ENCODE measurements at regions not wholly inside any gene's neighbourhood (a gene's known extent, or its start where the extent isn't known, plus 50 kb on each side); places are given as distances from the start of the nearest gene placed in this dataset.

DNA sequence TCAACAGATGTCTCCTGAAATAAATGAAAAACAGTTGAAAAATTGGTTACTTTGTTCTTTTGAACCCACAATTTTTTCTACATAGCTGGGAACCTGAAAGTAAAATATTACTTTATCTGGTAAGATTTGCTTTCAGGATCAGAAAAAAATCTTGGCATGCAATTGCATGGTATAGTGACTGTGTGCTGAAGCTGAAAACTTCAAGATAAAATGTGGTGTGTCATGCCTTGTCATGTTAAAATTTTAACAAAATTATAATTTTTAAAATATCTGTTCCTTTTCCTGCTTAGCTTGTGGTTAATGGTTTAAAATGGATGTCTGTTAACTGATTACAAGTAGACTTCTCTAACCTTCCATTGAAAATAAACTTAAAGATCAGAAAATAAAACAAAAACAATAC lies 904.8 kb downstream of the PDHA2 start:
- no peaks in the 10 kb centered on the region for H3K4me1 ChIP-seq (ENCODE audit: control insufficient read depth in 4 of 4, insufficient read depth in 4 of 4, low read length in 3 of 4)
- no peaks in the 10 kb centered on the region for H3K27me3 ChIP-seq (ENCODE audit: control insufficient read depth in 4 of 4, insufficient read depth in 4 of 4, low read length in 3 of 4)
- no peak for DNase-seq (ENCODE audit: low spot score)
- no peak overlapping the region for H3K9ac ChIP-seq (ENCODE audit: low read depth in 1 of 2, low read length in 2 of 2)
- no peak overlapping the region for H3K27ac ChIP-seq (ENCODE audit: low read depth in 1 of 2, low read length in 2 of 2)
- H3K4me3 ChIP-seq (ENCODE audit: low read depth in 1 of 3, low read length in 3 of 3): no peak overlapping the region
- H3K36me3 ChIP-seq (ENCODE audit: control insufficient read depth in 4 of 4, insufficient read depth in 3 of 4, low read depth in 1 of 4, low read length in 3 of 4): no peaks in the 10 kb centered on the region
- no peak for TF ChIP-seq FOXA1 (IDR thresholded peaks at IDR 0.05)
- no peak for TF ChIP-seq JUND (IDR thresholded peaks at IDR 0.05)
- TF ChIP-seq RXRA (IDR thresholded peaks at IDR 0.05): no peak
- no peak for TF ChIP-seq HNF4A (conservative IDR thresholded peaks at IDR 0.05)
- TF ChIP-seq FOXA2 (IDR thresholded peaks at IDR 0.05): no peak
- TF ChIP-seq, protein P1, sequence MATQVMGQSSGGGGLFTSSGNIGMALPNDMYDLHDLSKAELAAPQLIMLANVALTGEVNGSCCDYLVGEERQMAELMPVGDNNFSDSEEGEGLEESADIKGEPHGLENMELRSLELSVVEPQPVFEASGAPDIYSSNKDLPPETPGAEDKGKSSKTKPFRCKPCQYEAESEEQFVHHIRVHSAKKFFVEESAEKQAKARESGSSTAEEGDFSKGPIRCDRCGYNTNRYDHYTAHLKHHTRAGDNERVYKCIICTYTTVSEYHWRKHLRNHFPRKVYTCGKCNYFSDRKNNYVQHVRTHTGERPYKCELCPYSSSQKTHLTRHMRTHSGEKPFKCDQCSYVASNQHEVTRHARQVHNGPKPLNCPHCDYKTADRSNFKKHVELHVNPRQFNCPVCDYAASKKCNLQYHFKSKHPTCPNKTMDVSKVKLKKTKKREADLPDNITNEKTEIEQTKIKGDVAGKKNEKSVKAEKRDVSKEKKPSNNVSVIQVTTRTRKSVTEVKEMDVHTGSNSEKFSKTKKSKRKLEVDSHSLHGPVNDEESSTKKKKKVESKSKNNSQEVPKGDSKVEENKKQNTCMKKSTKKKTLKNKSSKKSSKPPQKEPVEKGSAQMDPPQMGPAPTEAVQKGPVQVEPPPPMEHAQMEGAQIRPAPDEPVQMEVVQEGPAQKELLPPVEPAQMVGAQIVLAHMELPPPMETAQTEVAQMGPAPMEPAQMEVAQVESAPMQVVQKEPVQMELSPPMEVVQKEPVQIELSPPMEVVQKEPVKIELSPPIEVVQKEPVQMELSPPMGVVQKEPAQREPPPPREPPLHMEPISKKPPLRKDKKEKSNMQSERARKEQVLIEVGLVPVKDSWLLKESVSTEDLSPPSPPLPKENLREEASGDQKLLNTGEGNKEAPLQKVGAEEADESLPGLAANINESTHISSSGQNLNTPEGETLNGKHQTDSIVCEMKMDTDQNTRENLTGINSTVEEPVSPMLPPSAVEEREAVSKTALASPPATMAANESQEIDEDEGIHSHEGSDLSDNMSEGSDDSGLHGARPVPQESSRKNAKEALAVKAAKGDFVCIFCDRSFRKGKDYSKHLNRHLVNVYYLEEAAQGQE (IDR thresholded peaks at IDR 0.05): no peak
- no peak for TF ChIP-seq YY1 (IDR thresholded peaks at IDR 0.05)
- no peak for TF ChIP-seq CTCF (IDR thresholded peaks at IDR 0.05; ENCODE audit: low read depth, low read length, missing input control)
- no peak for TF ChIP-seq ATF3 (IDR thresholded peaks at IDR 0.05)
- TF ChIP-seq NR2F2 (IDR thresholded peaks at IDR 0.05): no peak
- TF ChIP-seq, protein P2, sequence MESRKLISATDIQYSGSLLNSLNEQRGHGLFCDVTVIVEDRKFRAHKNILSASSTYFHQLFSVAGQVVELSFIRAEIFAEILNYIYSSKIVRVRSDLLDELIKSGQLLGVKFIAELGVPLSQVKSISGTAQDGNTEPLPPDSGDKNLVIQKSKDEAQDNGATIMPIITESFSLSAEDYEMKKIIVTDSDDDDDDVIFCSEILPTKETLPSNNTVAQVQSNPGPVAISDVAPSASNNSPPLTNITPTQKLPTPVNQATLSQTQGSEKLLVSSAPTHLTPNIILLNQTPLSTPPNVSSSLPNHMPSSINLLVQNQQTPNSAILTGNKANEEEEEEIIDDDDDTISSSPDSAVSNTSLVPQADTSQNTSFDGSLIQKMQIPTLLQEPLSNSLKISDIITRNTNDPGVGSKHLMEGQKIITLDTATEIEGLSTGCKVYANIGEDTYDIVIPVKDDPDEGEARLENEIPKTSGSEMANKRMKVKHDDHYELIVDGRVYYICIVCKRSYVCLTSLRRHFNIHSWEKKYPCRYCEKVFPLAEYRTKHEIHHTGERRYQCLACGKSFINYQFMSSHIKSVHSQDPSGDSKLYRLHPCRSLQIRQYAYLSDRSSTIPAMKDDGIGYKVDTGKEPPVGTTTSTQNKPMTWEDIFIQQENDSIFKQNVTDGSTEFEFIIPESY (IDR thresholded peaks at IDR 0.05): no peak
- TF ChIP-seq, protein P3, sequence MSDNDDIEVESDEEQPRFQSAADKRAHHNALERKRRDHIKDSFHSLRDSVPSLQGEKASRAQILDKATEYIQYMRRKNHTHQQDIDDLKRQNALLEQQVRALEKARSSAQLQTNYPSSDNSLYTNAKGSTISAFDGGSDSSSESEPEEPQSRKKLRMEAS (IDR thresholded peaks at IDR 0.05): no peak
- no peak for TF ChIP-seq SP1 (IDR thresholded peaks at IDR 0.05)
- peaks cover 0 to 5% (median 0%) of the 10 kb centered on the region in 4 donors for H3K9me3 ChIP-seq (ENCODE audit: control insufficient read depth in 4 of 4, low read length in 3 of 4)

- no peak overlapping the region for H3K27ac ChIP-seq (ENCODE audit: low read depth in 1 of 2, low read length in 2 of 2)
- no peaks in the 10 kb centered on the region for H3K9me3 ChIP-seq (ENCODE audit: control insufficient read depth in 4 of 4, low read length in 3 of 4)
- H3K27me3 ChIP-seq (ENCODE audit: control insufficient read depth in 4 of 4, insufficient read depth in 4 of 4, low read length in 3 of 4): no peaks in the 10 kb centered on the region
- no peak overlapping the region for H3K9ac ChIP-seq (ENCODE audit: low read depth in 1 of 2, low read length in 2 of 2)
- H3K4me3 ChIP-seq (ENCODE audit: low read depth in 1 of 3, low read length in 3 of 3): no peak overlapping the region
- H3K36me3 ChIP-seq (ENCODE audit: control insufficient read depth in 4 of 4, insufficient read depth in 3 of 4, low read depth in 1 of 4, low read length in 3 of 4): no peaks in the 10 kb centered on the region
- 38% methylated on average over 1 of the region's 1 CpG for WGBS
- no peak for DNase-seq (ENCODE audit: low spot score)
- no peaks in the 10 kb centered on the region for H3K4me1 ChIP-seq (ENCODE audit: control insufficient read depth in 4 of 4, insufficient read depth in 4 of 4, low read length in 3 of 4)
- TF ChIP-seq SP1 (IDR thresholded peaks at IDR 0.05) (no peak), ATF3 (IDR thresholded peaks at IDR 0.05) (no peak), NR2F2 (IDR thresholded peaks at IDR 0.05) (no peak), EGR1 (IDR thresholded peaks at IDR 0.05; ENCODE audit: low read depth in 2 of 2) (no peak), YY1 (IDR thresholded peaks at IDR 0.05) (no peak), HNF4G (IDR thresholded peaks at IDR 0.05) (no peak), FOXA2 (IDR thresholded peaks at IDR 0.05) (no peak), FOXA1 (IDR thresholded peaks at IDR 0.05) (no peak), RXRA (IDR thresholded peaks at IDR 0.05) (no peak), JUND (IDR thresholded peaks at IDR 0.05) (no peak), HNF4A (conservative IDR thresholded peaks at IDR 0.05) (no peak), RAD21 (IDR thresholded peaks at IDR 0.05) (no peak)
- TF ChIP-seq, protein P2 (IDR thresholded peaks at IDR 0.05): no peak
- TF ChIP-seq, protein P1 (IDR thresholded peaks at IDR 0.05): no peak
These were observed 913.3 kb downstream of the PDHA2 start for GRCh38 chr4:96753216-96753615.

Data from liver (tissue), 8 donors.